ENCODE measurements at regions not wholly inside any gene's neighbourhood (a gene's known extent, or its start where the extent isn't known, plus 50 kb on each side); places are given as distances from the start of the nearest gene placed in this dataset.

- DNase-seq: no peak
Measured at GRCh38 chr1:71264039-71264438, 183.2 kb upstream of the ZRANB2 start.

- DNase-seq: no peak
Measured at GRCh38 chr1:71262970-71263369, 182.1 kb upstream of the ZRANB2 start.

GRCh38 chr1:71252900-71253299, 172.1 kb upstream of the ZRANB2 start:
- DNase-seq: no peak

- no peak for DNase-seq
Measured at GRCh38 chr1:71245246-71245645, 164.4 kb upstream of the ZRANB2 start.

- no peak for DNase-seq
Measured at GRCh38 chr1:71242239-71242638, 161.4 kb upstream of the ZRANB2 start.

- peak; percentile 5 for DNase-seq
Measured at GRCh38 chr1:71240656-71241055, 159.8 kb upstream of the ZRANB2 start.

GRCh38 chr1:71236503-71236902, 155.7 kb upstream of the ZRANB2 start:
- no peak for DNase-seq

- DNase-seq: no peak
Measured at GRCh38 chr1:71233645-71234044, 152.8 kb upstream of the ZRANB2 start.

- DNase-seq: no peak
Measured at GRCh38 chr1:71232786-71233185, 152.0 kb upstream of the ZRANB2 start.

GRCh38 chr1:71232166-71232763, 151.4 kb upstream of the ZRANB2 start:
- no peak for DNase-seq

- no peak for DNase-seq
Measured at GRCh38 chr1:71231751-71232150, 150.9 kb upstream of the ZRANB2 start.

GRCh38 chr1:71228742-71229365, 148.0 kb upstream of the ZRANB2 start:
- DNase-seq: no peak

- no peak for DNase-seq
Measured at GRCh38 chr1:71228241-71228640, 147.4 kb upstream of the ZRANB2 start.

- no peak for DNase-seq
Measured at GRCh38 chr1:71224741-71225377, 144.0 kb upstream of the ZRANB2 start.

GRCh38 chr1:71223641-71224340, 143.0 kb upstream of the ZRANB2 start:
- DNase-seq: no peak

GRCh38 chr1:71222668-71223067, 141.8 kb upstream of the ZRANB2 start:
- peak; percentile 6 for DNase-seq

- peak; percentile 11 for DNase-seq
Measured at GRCh38 chr1:71210718-71211117, 129.9 kb upstream of the ZRANB2 start.

GRCh38 chr1:71203241-71203640, 122.4 kb upstream of the ZRANB2 start:
- DNase-seq: no peak

- DNase-seq: no peak
Measured at GRCh38 chr1:71200503-71200902, 119.7 kb upstream of the ZRANB2 start.

- peak; percentile 23 for DNase-seq
Measured at GRCh38 chr1:71196685-71197084, 115.8 kb upstream of the ZRANB2 start.

- DNase-seq: no peak
Measured at GRCh38 chr1:71193153-71193552, 112.3 kb upstream of the ZRANB2 start.

GRCh38 chr1:71191520-71191919, 110.7 kb upstream of the ZRANB2 start:
- no peak for DNase-seq

GRCh38 chr1:71190843-71191242, 110.0 kb upstream of the ZRANB2 start:
- DNase-seq: no peak

- no peak for DNase-seq
Measured at GRCh38 chr1:71184410-71184809, 103.6 kb upstream of the ZRANB2 start.

Data from fibroblast of skin of scalp (primary cell).